SJCRH30 (cell line): ENCODE measurements at regions not wholly inside any gene's neighbourhood (a gene's known extent, or its start where the extent isn't known, plus 50 kb on each side); places are given as distances from the start of the nearest gene placed in this dataset.

Experiments
- DNase-seq, 2 experiments: peaks; one replicate each; pipeline ENCODE4 v3.0.0-alpha.2; 2015 to 2020
- H3K27ac ChIP-seq: fragments of 250-450 bp; sonication (Bioruptor Pico); 2 replicates; pipeline ENCODE4 v1.5.1; 2020; ENCODE audit warnings: mild to moderate bottlenecking, moderate library complexity
- H3K27me3 ChIP-seq: fragments of 250-450 bp; sonication (Bioruptor Pico); 2 replicates; pipeline ENCODE4 v1.5.1; 2020; ENCODE audit warnings: mild to moderate bottlenecking, moderate library complexity
- H3K36me3 ChIP-seq: fragments of 250-450 bp; sonication (Bioruptor Pico); 2 replicates; pipeline ENCODE4 v1.5.1; 2020; ENCODE audit warnings: mild to moderate bottlenecking, moderate library complexity
- H3K4me1 ChIP-seq: fragments of 250-450 bp; sonication (Bioruptor Pico); 2 replicates; pipeline ENCODE4 v1.5.1; 2020; ENCODE audit warnings: mild to moderate bottlenecking, moderate library complexity
- H3K4me3 ChIP-seq: fragments of 250-450 bp; sonication (Bioruptor Pico); 2 replicates; pipeline ENCODE4 v1.5.1; 2020; ENCODE audit warnings: mild to moderate bottlenecking, moderate library complexity
- H3K9me3 ChIP-seq: fragments of 250-450 bp; sonication (Bioruptor Pico); replicated peaks from 2 replicates; pipeline ENCODE4 v1.5.1; 2020; ENCODE audit warnings: mild to moderate bottlenecking, moderate library complexity

GRCh38 chr6:119467488-119468081 lies 118.0 kb upstream of the MAN1A1 start:
- no peak for DNase-seq
- H3K27me3 ChIP-seq, result no peaks in the 10 kb centered on the region
- no peak overlapping the region for H3K4me3 ChIP-seq
- no peaks in the 10 kb centered on the region for H3K9me3 ChIP-seq
- no peaks in the 10 kb centered on the region for H3K36me3 ChIP-seq
- H3K27ac ChIP-seq, result no peak overlapping the region
- no peaks in the 10 kb centered on the region for H3K4me1 ChIP-seq

- Histone ChIP-seq H3K36me3 (no peaks in the 10 kb centered on the region), H3K4me3 (no peak overlapping the region), H3K27ac (no peak overlapping the region), H3K9me3 (no peaks in the 10 kb centered on the region), H3K4me1 (no peaks in the 10 kb centered on the region), H3K27me3 (no peaks in the 10 kb centered on the region)
- no peak for DNase-seq
Observed at GRCh38 chr6:119466226-119466625, 116.7 kb upstream of the MAN1A1 start.

- H3K4me3 ChIP-seq, result no peak overlapping the region
- no peaks in the 10 kb centered on the region for H3K36me3 ChIP-seq
- DNase-seq, result no peak
- H3K27me3 ChIP-seq, result no peaks in the 10 kb centered on the region
- no peaks in the 10 kb centered on the region for H3K9me3 ChIP-seq
- H3K27ac ChIP-seq, result no peak overlapping the region
- H3K4me1 ChIP-seq, result no peaks in the 10 kb centered on the region
Observed at GRCh38 chr6:119463081-119463626, 113.6 kb upstream of the MAN1A1 start.

- Histone ChIP-seq H3K4me1 (no peaks in the 10 kb centered on the region), H3K9me3 (no peaks in the 10 kb centered on the region), H3K4me3 (no peak overlapping the region), H3K27ac (no peak overlapping the region), H3K36me3 (no peaks in the 10 kb centered on the region), H3K27me3 (no peaks in the 10 kb centered on the region)
- DNase-seq, result no peak
Observed at GRCh38 chr6:119461187-119461586, 111.6 kb upstream of the MAN1A1 start.

- no peak for DNase-seq
- Histone ChIP-seq H3K4me1 (no peaks in the 10 kb centered on the region), H3K36me3 (no peaks in the 10 kb centered on the region), H3K27me3 (no peaks in the 10 kb centered on the region), H3K9me3 (no peaks in the 10 kb centered on the region), H3K27ac (no peak overlapping the region), H3K4me3 (no peak overlapping the region)
Observed at GRCh38 chr6:119459207-119459974, 109.8 kb upstream of the MAN1A1 start.

GRCh38 chr6:119454714-119455113 lies 105.2 kb upstream of the MAN1A1 start:
- Histone ChIP-seq H3K27me3 (no peaks in the 10 kb centered on the region), H3K4me1 (no peaks in the 10 kb centered on the region), H3K9me3 (no peaks in the 10 kb centered on the region), H3K4me3 (no peak overlapping the region), H3K36me3 (no peaks in the 10 kb centered on the region), H3K27ac (no peak overlapping the region)
- no peak for DNase-seq

- Histone ChIP-seq H3K9me3 (no peaks in the 10 kb centered on the region), H3K27ac (no peak overlapping the region), H3K4me1 (no peaks in the 10 kb centered on the region), H3K27me3 (no peaks in the 10 kb centered on the region), H3K4me3 (no peak overlapping the region), H3K36me3 (no peaks in the 10 kb centered on the region)
- no peak for DNase-seq
Observed at GRCh38 chr6:119453242-119454200, 104.0 kb upstream of the MAN1A1 start.

GRCh38 chr6:119449331-119450156 lies 100.0 kb upstream of the MAN1A1 start:
- H3K27ac ChIP-seq, result no peak overlapping the region
- no peaks in the 10 kb centered on the region for H3K36me3 ChIP-seq
- no peak for DNase-seq
- peaks cover 10% of the 10 kb centered on the region for H3K4me1 ChIP-seq
- H3K9me3 ChIP-seq, result no peaks in the 10 kb centered on the region
- no peaks in the 10 kb centered on the region for H3K27me3 ChIP-seq
- no peak overlapping the region for H3K4me3 ChIP-seq

- no peak for DNase-seq
- H3K27me3 ChIP-seq, result no peaks in the 10 kb centered on the region
- H3K36me3 ChIP-seq, result no peaks in the 10 kb centered on the region
Observed at GRCh38 chr6:119447921-119448320, 98.4 kb upstream of the MAN1A1 start.

GRCh38 chr6:119446609-119447008 lies 97.0 kb upstream of the MAN1A1 start:
- no peak overlapping the region for H3K27ac ChIP-seq
- H3K9me3 ChIP-seq, result 0 out of 2 replicates have a peak, but pooled peaks cover 5% of the 10 kb centered on the region
- H3K27me3 ChIP-seq, result no peaks in the 10 kb centered on the region
- H3K36me3 ChIP-seq, result no peaks in the 10 kb centered on the region
- no peak for DNase-seq
- H3K4me1 ChIP-seq, result peaks cover 30% of the 10 kb centered on the region
- H3K4me3 ChIP-seq, result no peak overlapping the region

More at GRCh38 chr6:119447921-119448320, 98.4 kb upstream of the MAN1A1 start:
- Histone ChIP-seq H3K4me1 (peaks cover 22% of the 10 kb centered on the region), H3K27ac (no peak overlapping the region), H3K4me3 (no peak overlapping the region), H3K9me3 (0 out of 2 replicates have a peak, but pooled peaks cover 5% of the 10 kb centered on the region)

GRCh38 chr6:119446115-119446554 lies 96.6 kb upstream of the MAN1A1 start:
- Histone ChIP-seq H3K9me3 (0 out of 2 replicates have a peak, but pooled peaks cover 5% of the 10 kb centered on the region), H3K4me1 (peaks cover 30% of the 10 kb centered on the region), H3K4me3 (no peak overlapping the region), H3K36me3 (no peaks in the 10 kb centered on the region), H3K27me3 (no peaks in the 10 kb centered on the region), H3K27ac (no peak overlapping the region)
- no peak for DNase-seq

- Histone ChIP-seq H3K4me3 (no peak overlapping the region), H3K27me3 (no peaks in the 10 kb centered on the region), H3K36me3 (no peaks in the 10 kb centered on the region), H3K9me3 (0 out of 2 replicates have a peak, but pooled peaks cover 5% of the 10 kb centered on the region), H3K27ac (no peak overlapping the region), H3K4me1 (peaks cover 30% of the 10 kb centered on the region)
- no peak for DNase-seq
Observed at GRCh38 chr6:119445666-119446065, 96.1 kb upstream of the MAN1A1 start.

- Histone ChIP-seq H3K27me3 (no peaks in the 10 kb centered on the region), H3K27ac (no peak overlapping the region), H3K36me3 (no peaks in the 10 kb centered on the region), H3K4me1 (peaks cover 30% of the 10 kb centered on the region), H3K9me3 (0 out of 2 replicates have a peak, but pooled peaks cover 5% of the 10 kb centered on the region), H3K4me3 (no peak overlapping the region)
- no peak for DNase-seq
Observed at GRCh38 chr6:119444642-119445557, 95.3 kb upstream of the MAN1A1 start.
